Stimulated activated naive CD4-positive, alpha-beta T cell treated with Interleukin-2 at 50 U/mL for 16 hours (primary cell): ENCODE measurements at regions not wholly inside any gene's neighbourhood (a gene's known extent, or its start where the extent isn't known, plus 50 kb on each side); places are given as distances from the start of the nearest gene placed in this dataset.
"Not testable (repeated sequence)": the region's sequence is repeated elsewhere in the genome, so short reads cannot be mapped to it uniquely, and the experiment has no call there.

ENCODE experiments used
- DNase-seq: peaks from one replicate; lab custom pipeline; 2025; lab: John Stamatoyannopoulos, UW

GRCh38 chr2:395886-396285 is 108.0 kb upstream of the ALKAL2 start:
- no peak for DNase-seq

GRCh38 chr2:393711-394696 is 106.1 kb upstream of the ALKAL2 start:
- DNase-seq: peak; percentile 49

GRCh38 chr2:392926-393280 is 105.0 kb upstream of the ALKAL2 start:
- no peak for DNase-seq

GRCh38 chr2:392181-392925 is 104.5 kb upstream of the ALKAL2 start:
- no peak for DNase-seq

- DNase-seq: no peak
Measured at GRCh38 chr2:391696-392095, 103.8 kb upstream of the ALKAL2 start.

GRCh38 chr2:390959-391358 is 103.1 kb upstream of the ALKAL2 start:
- DNase-seq: no peak

GRCh38 chr2:389985-390384 is 102.1 kb upstream of the ALKAL2 start:
- DNase-seq: not testable (repeated sequence)

GRCh38 chr2:388752-389151 is 100.9 kb upstream of the ALKAL2 start:
- not testable (repeated sequence) for DNase-seq

GRCh38 chr2:387980-388421 is 100.1 kb upstream of the ALKAL2 start:
- no peak for DNase-seq

GRCh38 chr2:386406-387103 is 98.7 kb upstream of the ALKAL2 start:
- no peak for DNase-seq

- DNase-seq: no peak
Measured at GRCh38 chr2:385785-386184, 97.9 kb upstream of the ALKAL2 start.

- no peak for DNase-seq
Measured at GRCh38 chr2:385061-385460, 97.2 kb upstream of the ALKAL2 start.

GRCh38 chr2:383888-384287 is 96.0 kb upstream of the ALKAL2 start:
- no peak for DNase-seq

GRCh38 chr2:383178-383577 is 95.3 kb upstream of the ALKAL2 start:
- DNase-seq: no peak

- DNase-seq: no peak
Measured at GRCh38 chr2:382728-383022, 94.8 kb upstream of the ALKAL2 start.

GRCh38 chr2:381941-382727 is 94.2 kb upstream of the ALKAL2 start:
- DNase-seq: no peak

- no peak for DNase-seq
Measured at GRCh38 chr2:381181-381580, 93.3 kb upstream of the ALKAL2 start.

- DNase-seq: no peak
Measured at GRCh38 chr2:380772-381171, 92.9 kb upstream of the ALKAL2 start.

GRCh38 chr2:380221-380620 is 92.3 kb upstream of the ALKAL2 start:
- DNase-seq: no peak

- DNase-seq: no peak
Measured at GRCh38 chr2:379778-380177, 91.9 kb upstream of the ALKAL2 start.

GRCh38 chr2:378364-378763 is 90.5 kb upstream of the ALKAL2 start:
- no peak for DNase-seq

- DNase-seq: no peak
Measured at GRCh38 chr2:377414-377813, 89.5 kb upstream of the ALKAL2 start.
